ENCODE measurements at regions not wholly inside any gene's neighbourhood (a gene's known extent, or its start where the extent isn't known, plus 50 kb on each side); places are given as distances from the start of the nearest gene placed in this dataset.

GRCh38 chr2:147386284-147386683, 458.5 kb upstream of the ACVR2A start:
- TF ChIP-seq, protein P1, sequence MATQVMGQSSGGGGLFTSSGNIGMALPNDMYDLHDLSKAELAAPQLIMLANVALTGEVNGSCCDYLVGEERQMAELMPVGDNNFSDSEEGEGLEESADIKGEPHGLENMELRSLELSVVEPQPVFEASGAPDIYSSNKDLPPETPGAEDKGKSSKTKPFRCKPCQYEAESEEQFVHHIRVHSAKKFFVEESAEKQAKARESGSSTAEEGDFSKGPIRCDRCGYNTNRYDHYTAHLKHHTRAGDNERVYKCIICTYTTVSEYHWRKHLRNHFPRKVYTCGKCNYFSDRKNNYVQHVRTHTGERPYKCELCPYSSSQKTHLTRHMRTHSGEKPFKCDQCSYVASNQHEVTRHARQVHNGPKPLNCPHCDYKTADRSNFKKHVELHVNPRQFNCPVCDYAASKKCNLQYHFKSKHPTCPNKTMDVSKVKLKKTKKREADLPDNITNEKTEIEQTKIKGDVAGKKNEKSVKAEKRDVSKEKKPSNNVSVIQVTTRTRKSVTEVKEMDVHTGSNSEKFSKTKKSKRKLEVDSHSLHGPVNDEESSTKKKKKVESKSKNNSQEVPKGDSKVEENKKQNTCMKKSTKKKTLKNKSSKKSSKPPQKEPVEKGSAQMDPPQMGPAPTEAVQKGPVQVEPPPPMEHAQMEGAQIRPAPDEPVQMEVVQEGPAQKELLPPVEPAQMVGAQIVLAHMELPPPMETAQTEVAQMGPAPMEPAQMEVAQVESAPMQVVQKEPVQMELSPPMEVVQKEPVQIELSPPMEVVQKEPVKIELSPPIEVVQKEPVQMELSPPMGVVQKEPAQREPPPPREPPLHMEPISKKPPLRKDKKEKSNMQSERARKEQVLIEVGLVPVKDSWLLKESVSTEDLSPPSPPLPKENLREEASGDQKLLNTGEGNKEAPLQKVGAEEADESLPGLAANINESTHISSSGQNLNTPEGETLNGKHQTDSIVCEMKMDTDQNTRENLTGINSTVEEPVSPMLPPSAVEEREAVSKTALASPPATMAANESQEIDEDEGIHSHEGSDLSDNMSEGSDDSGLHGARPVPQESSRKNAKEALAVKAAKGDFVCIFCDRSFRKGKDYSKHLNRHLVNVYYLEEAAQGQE (IDR thresholded peaks at IDR 0.05; ENCODE audit: unreplicated experiment), result no peak
- TF ChIP-seq, protein P2, sequence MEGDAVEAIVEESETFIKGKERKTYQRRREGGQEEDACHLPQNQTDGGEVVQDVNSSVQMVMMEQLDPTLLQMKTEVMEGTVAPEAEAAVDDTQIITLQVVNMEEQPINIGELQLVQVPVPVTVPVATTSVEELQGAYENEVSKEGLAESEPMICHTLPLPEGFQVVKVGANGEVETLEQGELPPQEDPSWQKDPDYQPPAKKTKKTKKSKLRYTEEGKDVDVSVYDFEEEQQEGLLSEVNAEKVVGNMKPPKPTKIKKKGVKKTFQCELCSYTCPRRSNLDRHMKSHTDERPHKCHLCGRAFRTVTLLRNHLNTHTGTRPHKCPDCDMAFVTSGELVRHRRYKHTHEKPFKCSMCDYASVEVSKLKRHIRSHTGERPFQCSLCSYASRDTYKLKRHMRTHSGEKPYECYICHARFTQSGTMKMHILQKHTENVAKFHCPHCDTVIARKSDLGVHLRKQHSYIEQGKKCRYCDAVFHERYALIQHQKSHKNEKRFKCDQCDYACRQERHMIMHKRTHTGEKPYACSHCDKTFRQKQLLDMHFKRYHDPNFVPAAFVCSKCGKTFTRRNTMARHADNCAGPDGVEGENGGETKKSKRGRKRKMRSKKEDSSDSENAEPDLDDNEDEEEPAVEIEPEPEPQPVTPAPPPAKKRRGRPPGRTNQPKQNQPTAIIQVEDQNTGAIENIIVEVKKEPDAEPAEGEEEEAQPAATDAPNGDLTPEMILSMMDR (conservative IDR thresholded peaks at IDR 0.05; ENCODE audit: low read depth in 2 of 2), result no peak
- no peak for TF ChIP-seq POLR2AphosphoS5 (IDR thresholded peaks at IDR 0.05; ENCODE audit: low read depth)
- no peak for TF ChIP-seq EZH2 (IDR thresholded peaks at IDR 0.05; ENCODE audit: low read depth, unreplicated experiment)
- no peak for TF ChIP-seq EZH2phosphoT487 (IDR thresholded peaks at IDR 0.05; ENCODE audit: unreplicated experiment)
- TF ChIP-seq STAT1 (IDR thresholded peaks at IDR 0.05; ENCODE audit: unreplicated experiment), result no peak
- no peak for TF ChIP-seq CREB1 (CRISPR knock-in tag; IDR thresholded peaks at IDR 0.05; ENCODE audit: low read depth)
- no peak for TF ChIP-seq ZNF462 (CRISPR knock-in tag; IDR thresholded peaks at IDR 0.05)
- no peak for TF ChIP-seq JUNB (IDR thresholded peaks at IDR 0.05; ENCODE audit: unreplicated experiment)
- TF ChIP-seq ETS1 (IDR thresholded peaks at IDR 0.05), result no peak
- TF ChIP-seq ZNF331 (CRISPR knock-in tag; IDR thresholded peaks at IDR 0.05; ENCODE audit: low read depth), result no peak
- TF ChIP-seq NANOG (IDR thresholded peaks at IDR 0.05; ENCODE audit: borderline replicate concordance), result no peak
- no peak for TF ChIP-seq ZNF114 (CRISPR knock-in tag; IDR thresholded peaks at IDR 0.05)

Data from GM23338 (cell line).